HepG2 (cell line): ENCODE measurements at regions not wholly inside any gene's neighbourhood (a gene's known extent, or its start where the extent isn't known, plus 50 kb on each side); places are given as distances from the start of the nearest gene placed in this dataset.
A peak's percentile ranks its signal among the peaks of the same experiment; 100 is the strongest.

Experiments
- ATAC-seq: fragments of 200-7000 bp; cut with Tn5 transposase; 3 replicates; pipeline ENCODE4 v1.9.1; 2020; ENCODE audit warnings: mild to moderate bottlenecking, moderate library complexity
- BruUV-seq: library from RNA; stranded (reverse); fragments of 400-500 nt; replicated peaks from 2 replicates; lab custom pipeline; 2021; lab: Mats Ljungman, UMichigan
- CTCF ChIA-PET: fragments of 300-600 bp; formaldehyde crosslinking; extraction: SDS; loops from one replicate; lab custom pipeline; 2021; ENCODE audit warnings: low total read pairs, inconsistent platforms, low intra/inter-chr PET ratio; lab: Yijun Ruan, JAX
- POLR2A ChIA-PET: fragments of 350-600 bp; sonication (Branson Sonifier 250); formaldehyde crosslinking; loops from one replicate; lab custom pipeline; 2020; ENCODE audit warnings: antibody characterized with exemption, inconsistent platforms; lab: Yijun Ruan, JAX
- DNase-seq: peaks from one replicate; pipeline ENCODE4 v3.0.0-alpha.2; 2015; ENCODE audit warnings: low spot score
- FAIRE-seq: peaks from 3 replicates; lab custom pipeline; 2011; peaks lifted over from hg19 to GRCh38; lab: Jason Lieb, UNC
- H2AFZ ChIP-seq: one replicate; pipeline ENCODE4 v1.6.1; 2011; ENCODE audit warnings: low read length, inconsistent platforms
- H3K27ac ChIP-seq: fragments of 300-600 bp; 3 replicates; pipeline ENCODE4 v1.8.0; 2011; ENCODE audit warnings: mixed run types, mild to moderate bottlenecking, mixed read lengths, low read length, inconsistent platforms; ENCODE audit not compliant: insufficient read depth; ENCODE audit errors: extremely low read length
- H3K27me3 ChIP-seq, 2 experiments: fragments of 200-600 bp in 1 of 2; 2 replicates in 1 of 2; 3 replicates in 1 of 2; pipeline versions ENCODE4 v1.6.0 to v1.8.0; 2011; ENCODE audit warnings: low read length in 2 of 2, mild to moderate bottlenecking in 2 of 2, moderate library complexity in 2 of 2, inconsistent platforms in 1 of 2; ENCODE audit not compliant: insufficient read depth in 2 of 2, control insufficient read depth in 1 of 2
- H3K36me3 ChIP-seq, 2 experiments: fragments of 200-600 bp in 1 of 2; replicated peaks in 1 of 2; 2 replicates in 1 of 2; 3 replicates in 1 of 2; pipeline versions ENCODE4 v1.5.1 to v1.8.0; 2011; ENCODE audit warnings: low read length in 2 of 2, inconsistent platforms in 1 of 2; ENCODE audit not compliant: insufficient read depth in 2 of 2, control insufficient read depth in 1 of 2
- H3K4me1 ChIP-seq: 2 replicates; pipeline ENCODE4 v1.5.1; 2012; ENCODE audit warnings: low read length, inconsistent platforms; ENCODE audit not compliant: insufficient read depth
- H3K4me2 ChIP-seq: 2 replicates; pipeline ENCODE4 v1.6.0; 2011; ENCODE audit warnings: low read depth, low read length, inconsistent platforms
- H3K4me3 ChIP-seq, 3 experiments: fragments of 200-600 bp in 1 of 3; sonication (generic), shearing (Covaris generic) in 1 of 3; replicated peaks in 1 of 3; 2 replicates each; pipeline ENCODE4 v1.5.1; 2011 to 2016; ENCODE audit warnings: low read length in 3 of 3, inconsistent platforms in 2 of 3, low read depth in 2 of 3, mild to moderate bottlenecking in 2 of 3, control low read depth in 1 of 3, mixed read lengths in 1 of 3; ENCODE audit not compliant: insufficient read depth in 1 of 3
- H3K79me2 ChIP-seq: one replicate; pipeline ENCODE4 v1.6.1; 2011; ENCODE audit warnings: low read length, inconsistent platforms; ENCODE audit not compliant: insufficient read depth
- H3K9ac ChIP-seq: 2 replicates; pipeline ENCODE4 v1.6.0; 2011; ENCODE audit warnings: mild to moderate bottlenecking, low read depth, low read length, inconsistent platforms; ENCODE audit not compliant: insufficient read depth
- H3K9me3 ChIP-seq: 2 replicates; pipeline ENCODE4 v1.5.1; 2012; ENCODE audit warnings: mild to moderate bottlenecking, low read length
- H4K20me1 ChIP-seq: 2 replicates; pipeline ENCODE4 v1.6.0; 2011; ENCODE audit warnings: inconsistent platforms, mild to moderate bottlenecking, low read length, moderate library complexity; ENCODE audit not compliant: insufficient read depth
- FOXP1 ChIP-seq, 2 experiments: fragments of 450-650 bp in 1 of 2; IDR thresholded peaks; 2 replicates each; pipeline ENCODE4 v1.6.1; 2017 to 2018; ENCODE audit warnings: antibody characterized with exemption in 1 of 2
- KLF13 ChIP-seq: sonication (generic); formaldehyde crosslinking; IDR thresholded peaks from 2 replicates; pipeline ENCODE4 v1.4.0; 2020; ENCODE audit warnings: mild to moderate bottlenecking, missing genetic modification reagents
- KLF9 ChIP-seq: IDR thresholded peaks from 2 replicates; pipeline ENCODE4 v1.6.1; 2016; ENCODE audit warnings: low read depth
- NKX3-1 ChIP-seq: sonication (generic); formaldehyde crosslinking; IDR thresholded peaks from 2 replicates; pipeline ENCODE4 v1.5.0; 2020; ENCODE audit warnings: missing genetic modification reagents
- RFXANK ChIP-seq: IDR thresholded peaks from 2 replicates; pipeline ENCODE4 v1.6.1; 2016
- TBL1XR1 ChIP-seq: fragments of 150-350 bp; IDR thresholded peaks from 2 replicates; pipeline ENCODE4 v1.6.1; 2014; ENCODE audit warnings: borderline replicate concordance, low read length; ENCODE audit not compliant: partially characterized antibody
- THAP9 ChIP-seq: sonication (generic); formaldehyde crosslinking; IDR thresholded peaks from 2 replicates; pipeline ENCODE4; 2020; ENCODE audit warnings: missing genetic modification reagents, mild to moderate bottlenecking, borderline replicate concordance
- TMF1 ChIP-seq: sonication (generic); formaldehyde crosslinking; IDR thresholded peaks from 2 replicates; pipeline ENCODE4 v1.8.1; 2022; ENCODE audit warnings: low read depth, missing genetic modification reagents
- ZBTB38 ChIP-seq: sonication (generic); formaldehyde crosslinking; IDR thresholded peaks from 2 replicates; pipeline ENCODE4 v1.5.1; 2020; ENCODE audit warnings: mild to moderate bottlenecking, missing genetic modification reagents
- ZFP82 ChIP-seq: sonication (generic); formaldehyde crosslinking; IDR thresholded peaks from 2 replicates; pipeline ENCODE4 v1.5.1; 2020; ENCODE audit warnings: mild to moderate bottlenecking, missing genetic modification reagents, borderline replicate concordance
- ZFY ChIP-seq: sonication (generic); formaldehyde crosslinking; IDR thresholded peaks from 2 replicates; pipeline ENCODE4 v1.4.0; 2020; ENCODE audit warnings: missing genetic modification reagents
- ZNF333 ChIP-seq: sonication (generic); formaldehyde crosslinking; IDR thresholded peaks from 2 replicates; pipeline ENCODE4 v1.4.0; 2020; ENCODE audit warnings: mild to moderate bottlenecking, missing genetic modification reagents, borderline replicate concordance
- ZNF496 ChIP-seq: sonication (generic); formaldehyde crosslinking; IDR thresholded peaks from 2 replicates; pipeline ENCODE4 v1.8.1; 2023; ENCODE audit warnings: mild to moderate bottlenecking, moderate library complexity, missing genetic modification reagents; ENCODE audit not compliant: insufficient replicate concordance
- ZNF512B ChIP-seq: sonication (generic); formaldehyde crosslinking; IDR thresholded peaks from 2 replicates; pipeline ENCODE4 v1.5.1; 2020; ENCODE audit warnings: missing genetic modification reagents, mild to moderate bottlenecking, borderline replicate concordance
- ZNF609 ChIP-seq: sonication (generic); formaldehyde crosslinking; IDR thresholded peaks from 2 replicates; pipeline ENCODE4 v1.4.0; 2020; ENCODE audit warnings: mild to moderate bottlenecking, missing genetic modification reagents, borderline replicate concordance
- WGBS: methylation state at CpG from one replicate; pipeline ENCODE4 v1.1.6; 2017; ENCODE audit warnings: low lambda C conversion rate; 5-methylcytosine and 5-hydroxymethylcytosine counted together
- in situ Hi-C: cut with HindIII; loops from 2 replicates; pipeline ENCODE4 v1.10.0; 2017; ENCODE audit warnings: low pct_unique_long_range_greater_than_20kb; ENCODE audit not compliant: extremely low pct_ligation_motif_present
- intact Hi-C: fragments of 100-400 bp; cut with micrococcal nuclease; formaldehyde crosslinking; loops from one replicate; pipeline ENCODE4 v1.10.0; 2022; ENCODE audit not compliant: unreplicated experiment

GRCh38 chrX:13123857-13124345, 79.5 kb upstream of the FAM9C start:
- CTCF ChIA-PET: no interaction called here
- peak; percentile 65 for FAIRE-seq
- WGBS: 6% methylated on average over 7 of the region's 7 CpGs
- DNase-seq: peak; percentile 46
- ATAC-seq: peak; percentile 67
- Histone ChIP-seq H3K9ac (peak overlapping the region; percentile 43; the same call in 1 of the 2 replicates), H3K9me3 (no peaks in the 10 kb centered on the region), H2AFZ (no peak overlapping the region), H3K4me1 (peaks cover 79% of the 10 kb centered on the region), H3K27me3 (no peaks in the 10 kb centered on the region), H3K4me2 (peak overlapping the region; percentile 66), H3K27ac (peak overlapping the region; percentile 80), H4K20me1 (no peaks in the 10 kb centered on the region), H3K4me3 (peak overlapping the region; percentile 12 to 54 (median 35); a peak in 4 of 6 replicates), H3K79me2 (no peaks in the 10 kb centered on the region), H3K36me3 (no peaks in the 10 kb centered on the region)
- BruUV-seq: no TSS peak
- in situ Hi-C loops (no loop called here), intact Hi-C loops (loop anchor here (1.0 kb wide), 1 partner anchor 177 kb away; no protein-coding TSS in a partner anchor)
- POLR2A ChIA-PET: no interaction called here
- TF ChIP-seq ZNF512B (CRISPR knock-in tag) (no peak), TMF1 (CRISPR knock-in tag) (no peak), RFXANK (CRISPR knock-in tag) (no peak), THAP9 (CRISPR knock-in tag) (no peak), NKX3-1 (no peak), TBL1XR1 (no peak), ZFY (no peak), FOXP1 (IDR thresholded peaks at IDR 0.05) (no peak), FOXP1 (CRISPR knock-in tag; IDR thresholded peaks at IDR 0.05) (0 out of 2 replicates have a peak, but pooled peaks have one; percentile 29), KLF13 (CRISPR knock-in tag) (no peak), KLF9 (CRISPR knock-in tag) (no peak), ZNF609 (CRISPR knock-in tag) (peak; percentile 9; the same call in 1 of the 2 replicates), ZBTB38 (CRISPR knock-in tag) (no peak), ZNF496 (no peak), ZNF333 (CRISPR knock-in tag) (no peak), ZFP82 (no peak)
